Astrocyte (in vitro differentiated cells and primary cell): ENCODE measurements at regions not wholly inside any gene's neighbourhood (a gene's known extent, or its start where the extent isn't known, plus 50 kb on each side); places are given as distances from the start of the nearest gene placed in this dataset.

ENCODE experiments used
- CTCF ChIP-seq: IDR thresholded peaks from 2 replicates; pipeline ENCODE4 v1.5.1; 2011; ENCODE audit warnings: low read depth, mild to moderate bottlenecking, inconsistent platforms, low read length, moderate library complexity; ENCODE audit not compliant: insufficient read depth
- EZH2 ChIP-seq: IDR thresholded peaks from 2 replicates; pipeline ENCODE4 v1.6.1; 2012; ENCODE audit warnings: mild to moderate bottlenecking, low read length, inconsistent platforms; ENCODE audit not compliant: insufficient read depth

GRCh38 chr10:124303662-124304418 lies 114.9 kb downstream of the OAT start:
- no peak for TF ChIP-seq CTCF
- TF ChIP-seq EZH2, result no peak
